ENCODE measurements at regions not wholly inside any gene's neighbourhood (a gene's known extent, or its start where the extent isn't known, plus 50 kb on each side); places are given as distances from the start of the nearest gene placed in this dataset.

GRCh38 chr6:147131532-147132128 lies 72.6 kb upstream of the STXBP5 start:
- TF ChIP-seq POLR2A (IDR thresholded peaks at IDR 0.05; ENCODE audit: low read depth, low read length), result no peak
- TF ChIP-seq POLR2AphosphoS5 (IDR thresholded peaks at IDR 0.05; ENCODE audit: low read depth, low read length), result no peak
- no peak for TF ChIP-seq TAF1 (IDR thresholded peaks at IDR 0.05; ENCODE audit: borderline replicate concordance, low read depth, low read length)

Measured in GM12892 (cell line).